Caco-2 (cell line): ENCODE measurements at regions not wholly inside any gene's neighbourhood (a gene's known extent, or its start where the extent isn't known, plus 50 kb on each side); places are given as distances from the start of the nearest gene placed in this dataset.
"Not testable (repeated sequence)": the region's sequence is repeated elsewhere in the genome, so short reads cannot be mapped to it uniquely, and the experiment has no call there.

ENCODE experiments used
- BruUV-seq: library from RNA; stranded (reverse); fragments of 400-500 nt; replicated peaks from 2 replicates; lab custom pipeline; 2021; lab: Mats Ljungman, UMichigan
- CTCF ChIA-PET: fragments of 300-600 bp; sonication (Branson Sonifier 250); formaldehyde crosslinking; loops from one replicate; lab custom pipeline; 2022; ENCODE audit warnings: antibody characterized with exemption; lab: Charles Lee
- POLR2A ChIA-PET: fragments of 300-600 bp; sonication (Branson Sonifier 250); formaldehyde crosslinking; loops from one replicate; lab custom pipeline; 2022; ENCODE audit warnings: antibody characterized with exemption; lab: Charles Lee
- DNase-seq, 2 experiments: peaks; one replicate each; pipeline versions ENCODE4 v3.0.0 to v3.0.0-alpha.2; 2020 to 2022
- H3K27me3 ChIP-seq: replicated peaks from 2 replicates; pipeline ENCODE4 v1.6.0; 2011; ENCODE audit warnings: low read length; ENCODE audit not compliant: control insufficient read depth, insufficient read depth
- H3K36me3 ChIP-seq: 2 replicates; pipeline ENCODE4 v1.5.1; 2011; ENCODE audit warnings: low read length; ENCODE audit not compliant: control insufficient read depth, insufficient read depth
- H3K4me1 ChIP-seq: fragments of 250-450 bp; sonication (Bioruptor Pico); 2 replicates; pipeline ENCODE4 v1.5.1; 2020; ENCODE audit warnings: mild to moderate bottlenecking
- H3K4me3 ChIP-seq: 2 replicates; pipeline ENCODE4 v1.5.1; 2011; ENCODE audit warnings: low read depth, mild to moderate bottlenecking, control low read depth, low read length
- H3K9me3 ChIP-seq: fragments of 250-450 bp; sonication (Bioruptor Pico); 2 replicates; pipeline ENCODE4 v1.5.1; 2020; ENCODE audit warnings: mild to moderate bottlenecking, moderate library complexity
- H3K27ac Mint-ChIP-seq: one replicate; pipeline ENCODE4 v1.8.0; 2022; ENCODE audit warnings: mixed read lengths; ENCODE audit not compliant: unreplicated experiment
- H3K27me3 Mint-ChIP-seq: one replicate; pipeline ENCODE4 v1.8.0; 2022; ENCODE audit warnings: mixed read lengths; ENCODE audit not compliant: insufficient read depth, unreplicated experiment
- H3K36me3 Mint-ChIP-seq: one replicate; pipeline ENCODE4 v1.8.0; 2022; ENCODE audit warnings: mild to moderate bottlenecking, mixed read lengths; ENCODE audit not compliant: insufficient read depth, unreplicated experiment
- H3K4me1 Mint-ChIP-seq: one replicate; pipeline ENCODE4 v1.8.0; 2022; ENCODE audit warnings: low read depth, mixed read lengths; ENCODE audit not compliant: unreplicated experiment
- H3K4me3 Mint-ChIP-seq: one replicate; pipeline ENCODE4 v1.8.0; 2022; ENCODE audit warnings: mild to moderate bottlenecking, moderate library complexity, mixed read lengths; ENCODE audit not compliant: unreplicated experiment
- H3K9me3 Mint-ChIP-seq: one replicate; pipeline ENCODE4 v1.8.0; 2022; ENCODE audit warnings: mixed read lengths; ENCODE audit not compliant: unreplicated experiment
- intact Hi-C: fragments of 100-400 bp; cut with micrococcal nuclease; formaldehyde crosslinking; loops from one replicate; pipeline ENCODE4 v1.10.0; 2022; ENCODE audit not compliant: unreplicated experiment

GRCh38 chr3:195669310-195669709 lies 51.5 kb upstream of the MUC20 start:
- BruUV-seq, H3K4me1 ChIP-seq, H3K9me3 ChIP-seq, H3K4me3 Mint-ChIP-seq, H3K4me3 ChIP-seq, H3K4me1 Mint-ChIP-seq, H3K27me3 Mint-ChIP-seq, CTCF ChIA-PET, H3K27me3 ChIP-seq, H3K36me3 ChIP-seq, H3K9me3 Mint-ChIP-seq, H3K27ac Mint-ChIP-seq, POLR2A ChIA-PET, DNase-seq, intact Hi-C loops: not testable (repeated sequence)
- H3K36me3 Mint-ChIP-seq: peaks cover 36% of the 10 kb centered on the region

DNA sequence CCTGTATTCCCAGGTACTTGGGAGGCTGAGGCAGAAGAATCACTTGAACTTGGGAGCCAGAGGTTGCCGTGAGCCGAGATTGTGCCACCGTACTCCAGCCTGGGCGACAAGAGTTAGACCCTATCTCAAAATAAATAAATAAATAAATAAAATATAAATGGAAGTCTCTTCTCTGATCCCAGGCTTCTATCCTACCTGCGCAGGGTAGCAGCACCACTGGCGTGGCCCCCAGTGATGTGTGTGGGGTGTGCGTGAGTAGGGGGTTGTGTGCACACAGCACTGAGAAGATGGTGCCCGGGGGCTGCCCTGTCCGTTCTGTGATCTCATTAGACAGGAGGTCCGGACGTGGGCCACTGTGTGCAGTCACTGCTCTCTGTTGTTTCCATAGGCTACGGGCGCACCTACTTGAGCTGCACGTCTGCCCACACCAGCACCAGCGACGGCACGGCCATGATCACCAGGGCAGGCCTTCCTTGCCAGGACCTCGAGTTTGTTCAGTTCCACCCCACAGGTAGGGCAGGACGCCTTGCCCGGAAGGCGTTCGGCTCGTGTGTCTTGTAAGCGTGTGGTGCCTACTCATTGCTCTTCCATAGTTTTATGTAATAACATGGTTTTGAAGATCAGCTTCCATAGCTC lies 52.5 kb upstream of the MUC20 start:
- H3K36me3 ChIP-seq, H3K4me1 ChIP-seq, H3K4me3 Mint-ChIP-seq, DNase-seq, H3K4me3 ChIP-seq, CTCF ChIA-PET, H3K27ac Mint-ChIP-seq, BruUV-seq, intact Hi-C loops, H3K9me3 ChIP-seq, POLR2A ChIA-PET, H3K27me3 Mint-ChIP-seq, H3K9me3 Mint-ChIP-seq, H3K4me1 Mint-ChIP-seq, H3K27me3 ChIP-seq: not testable (repeated sequence)
- H3K36me3 Mint-ChIP-seq: peaks cover 33% of the 10 kb centered on the region

DNA sequence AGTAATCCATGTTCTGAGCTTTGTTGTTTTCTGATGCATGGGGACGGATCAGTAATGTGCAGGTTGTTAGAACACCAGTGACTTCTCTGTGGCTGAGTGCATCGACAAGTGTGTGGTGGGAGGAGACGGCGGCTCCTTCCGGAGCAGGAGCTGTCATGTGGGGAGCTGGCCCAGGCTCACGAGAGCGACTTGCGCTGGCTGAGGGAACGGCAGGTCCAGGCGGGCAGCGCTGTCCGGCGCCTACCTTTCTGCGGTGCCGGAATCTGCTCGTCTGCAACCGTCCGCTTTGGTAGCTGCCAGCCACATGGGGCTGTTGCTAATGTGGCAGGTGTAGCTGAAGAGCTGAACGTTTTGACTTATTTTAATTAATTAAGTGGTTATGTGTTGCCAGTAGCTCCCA lies 55.5 kb upstream of the MUC20 start:
- H3K4me3 ChIP-seq, DNase-seq, H3K4me3 Mint-ChIP-seq, H3K27me3 Mint-ChIP-seq, H3K9me3 Mint-ChIP-seq, H3K4me1 Mint-ChIP-seq, H3K27ac Mint-ChIP-seq, H3K36me3 ChIP-seq, intact Hi-C loops, H3K4me1 ChIP-seq, CTCF ChIA-PET, BruUV-seq, H3K9me3 ChIP-seq, POLR2A ChIA-PET, H3K27me3 ChIP-seq: not testable (repeated sequence)
- peaks cover 24% of the 10 kb centered on the region for H3K36me3 Mint-ChIP-seq

- H3K9me3 Mint-ChIP-seq, H3K4me1 ChIP-seq, H3K36me3 ChIP-seq, H3K4me3 Mint-ChIP-seq, POLR2A ChIA-PET, intact Hi-C loops, H3K27me3 ChIP-seq, BruUV-seq, H3K4me3 ChIP-seq, H3K9me3 ChIP-seq, CTCF ChIA-PET, H3K27ac Mint-ChIP-seq, DNase-seq, H3K4me1 Mint-ChIP-seq, H3K27me3 Mint-ChIP-seq: not testable (repeated sequence)
- H3K36me3 Mint-ChIP-seq: peaks cover 16% of the 10 kb centered on the region
Observed at GRCh38 chr3:195664131-195664530, 56.6 kb upstream of the MUC20 start.

DNA sequence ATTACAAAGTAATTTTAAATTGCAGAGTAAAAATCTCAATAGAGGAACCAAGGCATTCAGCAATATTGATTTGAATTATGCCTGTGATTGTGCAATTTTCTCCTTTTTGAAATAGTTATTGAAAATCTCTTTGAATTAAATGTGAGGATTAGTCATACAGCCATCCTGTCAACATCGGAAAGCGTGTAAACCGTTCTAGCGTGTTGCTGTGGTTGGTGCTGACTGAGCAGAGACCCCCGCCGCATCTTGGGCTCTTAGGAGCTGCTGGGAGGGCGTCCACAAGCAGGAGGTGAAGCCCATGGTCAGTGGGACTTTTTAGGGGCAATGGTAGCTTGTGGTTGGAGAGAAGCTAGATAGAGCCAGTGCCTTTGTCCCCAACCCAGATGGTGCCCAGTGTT lies 61.6 kb upstream of the MUC20 start:
- DNase-seq, H3K36me3 ChIP-seq, H3K4me1 ChIP-seq, H3K27me3 Mint-ChIP-seq, H3K9me3 Mint-ChIP-seq, H3K27me3 ChIP-seq, H3K4me3 Mint-ChIP-seq, POLR2A ChIA-PET, BruUV-seq, H3K4me1 Mint-ChIP-seq, intact Hi-C loops, H3K27ac Mint-ChIP-seq, CTCF ChIA-PET, H3K9me3 ChIP-seq: not testable (repeated sequence)
- peaks cover 12% of the 10 kb centered on the region for H3K36me3 Mint-ChIP-seq
- H3K4me3 ChIP-seq: peak overlapping the region; percentile 24

GRCh38 chr3:195658381-195659135 lies 62.2 kb upstream of the MUC20 start:
- DNase-seq, H3K36me3 ChIP-seq, POLR2A ChIA-PET: not testable (repeated sequence)

More at GRCh38 chr3:195658381-195659135, 62.2 kb upstream of the MUC20 start:
- H3K9me3 Mint-ChIP-seq, H3K4me1 Mint-ChIP-seq, BruUV-seq, H3K27me3 ChIP-seq, CTCF ChIA-PET, H3K9me3 ChIP-seq, H3K4me3 Mint-ChIP-seq, H3K27me3 Mint-ChIP-seq, intact Hi-C loops, H3K27ac Mint-ChIP-seq, H3K4me1 ChIP-seq, H3K36me3 Mint-ChIP-seq: not testable (repeated sequence)
- peak overlapping the region; percentile 53 for H3K4me3 ChIP-seq
